ENCODE measurements at regions not wholly inside any gene's neighbourhood (a gene's known extent, or its start where the extent isn't known, plus 50 kb on each side); places are given as distances from the start of the nearest gene placed in this dataset.

- TF ChIP-seq E2F6 (IDR thresholded peaks at IDR 0.05; ENCODE audit: borderline replicate concordance, low read depth) = no peak
- no peak for TF ChIP-seq ZSCAN20 (CRISPR knock-in tag; IDR thresholded peaks at IDR 0.05)
Observed at GRCh38 chr19:28556371-28556770, 656.6 kb downstream of the UQCRFS1 start (continued).

- H3K9me3 ChIP-seq = peaks cover 19% of the 10 kb centered on the region; the same call in 2 of the 3 replicates
- POLR2A ChIA-PET = no interaction called here
- CTCF ChIA-PET = interaction anchor here (1.1 kb wide), 1 partner anchor 11 kb away, joined by 3 read pairs; no protein-coding TSS in a partner anchor
Observed at GRCh38 chr19:28555317-28555716, 657.6 kb downstream of the UQCRFS1 start.

GRCh38 chr19:28554321-28555091 lies 658.4 kb downstream of the UQCRFS1 start:
- FAIRE-seq (no peak), DNase-seq (ENCODE audit: low read depth in 1 of 2, low spot score in 1 of 2) (no peak), ATAC-seq (no peak)
- ChIA-PET POLR2A (no interaction called here), CTCF (interaction anchor here (1.1 kb wide), 1 partner anchor 10 kb away, joined by 3 read pairs; no protein-coding TSS in a partner anchor)
- H3K9me3 ChIP-seq = peaks cover 23% of the 10 kb centered on the region; the same call in 2 of the 3 replicates
- no peak for TF ChIP-seq ZFP36 (IDR thresholded peaks at IDR 0.05; ENCODE audit: borderline replicate concordance, partially characterized antibody)
- TF ChIP-seq NPAS2 (CRISPR knock-in tag; IDR thresholded peaks at IDR 0.05; ENCODE audit: borderline replicate concordance) = no peak
- no peak for TF ChIP-seq JUN (IDR thresholded peaks at IDR 0.05)
- TF ChIP-seq ESRRA (IDR thresholded peaks at IDR 0.05; ENCODE audit: borderline replicate concordance, low read length) = no peak
- TF ChIP-seq FOSL2 (IDR thresholded peaks at IDR 0.05) = no peak
- TF ChIP-seq FOSL2 (CRISPR knock-in tag; IDR thresholded peaks at IDR 0.05) = no peak
- no peak for TF ChIP-seq RCOR1 (IDR thresholded peaks at IDR 0.05; ENCODE audit: low read depth, low read length)
- no peak overlapping the region for H3K27ac ChIP-seq
- H3K4me3 ChIP-seq = no peak overlapping the region
- WGBS (ENCODE audit: missing lambda C conversion rate) = 25% methylated on average over 4 of the region's 4 CpGs
- H3K4me1 ChIP-seq = no peaks in the 10 kb centered on the region
- no peak overlapping the region for H3K4me2 ChIP-seq

More at GRCh38 chr19:28555317-28555716, 657.6 kb downstream of the UQCRFS1 start:
- FAIRE-seq = no peak
- WGBS (ENCODE audit: missing lambda C conversion rate) = 14% methylated on average over 5 of the region's 5 CpGs
- no peaks in the 10 kb centered on the region for H3K4me1 ChIP-seq
- no peak overlapping the region for H3K4me2 ChIP-seq
- TF ChIP-seq SMC3 (IDR thresholded peaks at IDR 0.05) (no peak), RCOR1 (IDR thresholded peaks at IDR 0.05; ENCODE audit: low read depth, low read length) (no peak), BCL3 (IDR thresholded peaks at IDR 0.05) (no peak)
- no peak overlapping the region for H3K4me3 ChIP-seq
- ATAC-seq = no peak
- no peak for DNase-seq (ENCODE audit: low read depth in 1 of 2, low spot score in 1 of 2)
- no peak overlapping the region for H3K27ac ChIP-seq

- no peak for DNase-seq (ENCODE audit: low read depth in 1 of 2, low spot score in 1 of 2)
- ChIA-PET CTCF (no interaction called here), POLR2A (no interaction called here)
- no peak overlapping the region for H3K4me2 ChIP-seq
- TF ChIP-seq KDM5A (IDR thresholded peaks at IDR 0.05) (no peak), TP53 (CRISPR knock-in tag; IDR thresholded peaks at IDR 0.05) (no peak)
- no peak for FAIRE-seq
- H3K27ac ChIP-seq = no peak overlapping the region
- WGBS (ENCODE audit: missing lambda C conversion rate) = 4% methylated on average over 2 of the region's 2 CpGs
- no peak for ATAC-seq
- H3K4me1 ChIP-seq = no peaks in the 10 kb centered on the region
- no peak overlapping the region for H3K4me3 ChIP-seq
- H3K9me3 ChIP-seq = peaks cover 26% of the 10 kb centered on the region; the same call in 2 of the 3 replicates
Observed at GRCh38 chr19:28553764-28554163, 659.2 kb downstream of the UQCRFS1 start.

DNA sequence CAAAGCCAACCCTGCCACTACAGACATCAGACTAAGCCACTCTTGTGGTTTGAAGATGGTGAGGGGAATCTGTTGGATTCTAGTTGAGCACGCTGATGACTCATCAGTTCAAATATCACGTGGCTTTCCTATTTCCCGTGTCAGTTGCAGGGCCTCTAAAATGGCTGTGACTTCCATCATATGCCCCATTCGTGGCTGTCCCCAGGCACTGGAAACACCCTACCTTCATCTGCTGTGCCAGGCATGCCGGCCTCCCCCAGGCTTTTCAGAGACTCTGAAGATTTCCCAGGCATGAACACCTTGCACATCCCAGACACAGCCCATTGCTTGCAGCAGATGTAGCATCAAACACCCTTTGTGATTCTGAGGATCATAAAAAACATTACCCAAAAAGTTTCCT lies 659.9 kb downstream of the UQCRFS1 start:
- 2% methylated on average over 5 of the region's 5 CpGs for WGBS (ENCODE audit: missing lambda C conversion rate)
- H3K9me3 ChIP-seq = peaks cover 26% of the 10 kb centered on the region; the same call in 2 of the 3 replicates
- FAIRE-seq = no peak
- H3K4me1 ChIP-seq = no peaks in the 10 kb centered on the region
- no peak for DNase-seq (ENCODE audit: low read depth in 1 of 2, low spot score in 1 of 2)
- no peak overlapping the region for H3K27ac ChIP-seq
- ChIA-PET POLR2A (no interaction called here), CTCF (interaction anchor here (0.6 kb wide), 1 partner anchor 401 kb away, joined by 3 read pairs; no protein-coding TSS in a partner anchor)
- H3K4me3 ChIP-seq = no peak overlapping the region
- no peak for ATAC-seq
- no peak overlapping the region for H3K4me2 ChIP-seq
- TF ChIP-seq FOSL2 (IDR thresholded peaks at IDR 0.05) (no peak), FOSL2 (CRISPR knock-in tag; IDR thresholded peaks at IDR 0.05) (peak; percentile 70), NPAS2 (CRISPR knock-in tag; IDR thresholded peaks at IDR 0.05; ENCODE audit: borderline replicate concordance) (no peak), MAZ (IDR thresholded peaks at IDR 0.05; ENCODE audit: borderline replicate concordance, low read depth, low read length) (no peak)

Measured in A549 (cell line).